ENCODE measurements at regions not wholly inside any gene's neighbourhood (a gene's known extent, or its start where the extent isn't known, plus 50 kb on each side); places are given as distances from the start of the nearest gene placed in this dataset.

- no peak for TF ChIP-seq CTCF (IDR thresholded peaks at IDR 0.05; ENCODE audit: low read depth, low read length)
- Histone ChIP-seq H3K36me3 (no peaks in the 10 kb centered on the region), H3K4me3 (no peak overlapping the region), H3K27ac (no peak overlapping the region), H3K27me3 (no peaks in the 10 kb centered on the region), H3K4me1 (ENCODE audit: low read depth) (no peaks in the 10 kb centered on the region), H3K9me3 (ENCODE audit: low read depth) (no peaks in the 10 kb centered on the region)
- no peak for DNase-seq (ENCODE audit: low read depth in 1 of 2, low spot score in 1 of 2)
Observed at GRCh38 chr9:7284517-7284916, 515.1 kb downstream of the DMAC1 start.

- H3K36me3 ChIP-seq = no peaks in the 10 kb centered on the region
- H3K27ac ChIP-seq = no peak overlapping the region
- TF ChIP-seq CTCF (IDR thresholded peaks at IDR 0.05; ENCODE audit: low read depth, low read length) = no peak
- H3K9me3 ChIP-seq (ENCODE audit: low read depth) = no peaks in the 10 kb centered on the region
- H3K27me3 ChIP-seq = no peaks in the 10 kb centered on the region
- H3K4me1 ChIP-seq (ENCODE audit: low read depth) = no peaks in the 10 kb centered on the region
- no peak for DNase-seq (ENCODE audit: low read depth in 1 of 2, low spot score in 1 of 2)
- H3K4me3 ChIP-seq = no peak overlapping the region
Observed at GRCh38 chr9:7284117-7284516, 515.5 kb downstream of the DMAC1 start.

- Histone ChIP-seq H3K4me3 (no peak overlapping the region), H3K9me3 (ENCODE audit: low read depth) (no peaks in the 10 kb centered on the region), H3K36me3 (no peaks in the 10 kb centered on the region), H3K27me3 (no peaks in the 10 kb centered on the region), H3K27ac (no peak overlapping the region), H3K4me1 (ENCODE audit: low read depth) (no peaks in the 10 kb centered on the region)
- DNase-seq (ENCODE audit: low read depth in 1 of 2, low spot score in 1 of 2) = peak; percentile 54 to 75
- peak; percentile 79 for TF ChIP-seq CTCF (IDR thresholded peaks at IDR 0.05; ENCODE audit: low read depth, low read length)
Observed at GRCh38 chr9:7273575-7273974, 515.8 kb downstream of the KDM4C start.

- H3K27ac ChIP-seq = no peak overlapping the region
- no peak for TF ChIP-seq CTCF (IDR thresholded peaks at IDR 0.05; ENCODE audit: low read depth, low read length)
Observed at GRCh38 chr9:7266911-7267595, 509.3 kb downstream of the KDM4C start.

GRCh38 chr9:7265181-7265580 lies 507.4 kb downstream of the KDM4C start:
- no peak for TF ChIP-seq CTCF (IDR thresholded peaks at IDR 0.05; ENCODE audit: low read depth, low read length)
- H3K36me3 ChIP-seq = no peaks in the 10 kb centered on the region
- H3K27me3 ChIP-seq = no peaks in the 10 kb centered on the region
- no peaks in the 10 kb centered on the region for H3K9me3 ChIP-seq (ENCODE audit: low read depth)
- DNase-seq (ENCODE audit: low read depth in 1 of 2, low spot score in 1 of 2) = peak in 1 of 2 donors; percentile 68
- peaks cover 11% of the 10 kb centered on the region for H3K4me1 ChIP-seq (ENCODE audit: low read depth)
- H3K27ac ChIP-seq = no peak overlapping the region
- H3K4me3 ChIP-seq = no peak overlapping the region

More at GRCh38 chr9:7266911-7267595, 509.3 kb downstream of the KDM4C start:
- Histone ChIP-seq H3K9me3 (ENCODE audit: low read depth) (no peaks in the 10 kb centered on the region), H3K4me3 (no peak overlapping the region), H3K36me3 (no peaks in the 10 kb centered on the region), H3K4me1 (ENCODE audit: low read depth) (peaks cover 7% of the 10 kb centered on the region), H3K27me3 (no peaks in the 10 kb centered on the region)
- DNase-seq (ENCODE audit: low read depth in 1 of 2, low spot score in 1 of 2) = no peak
